NCI-H2171 treated with DMSO at 0.1 percent for 48 hours (cell line): ENCODE measurements at regions not wholly inside any gene's neighbourhood (a gene's known extent, or its start where the extent isn't known, plus 50 kb on each side); places are given as distances from the start of the nearest gene placed in this dataset.
"Not testable (repeated sequence)": the region's sequence is repeated elsewhere in the genome, so short reads cannot be mapped to it uniquely, and the experiment has no call there.

Source experiments
- DNase-seq: peaks from one replicate; lab custom pipeline; 2025; lab: John Stamatoyannopoulos, UW

DNA sequence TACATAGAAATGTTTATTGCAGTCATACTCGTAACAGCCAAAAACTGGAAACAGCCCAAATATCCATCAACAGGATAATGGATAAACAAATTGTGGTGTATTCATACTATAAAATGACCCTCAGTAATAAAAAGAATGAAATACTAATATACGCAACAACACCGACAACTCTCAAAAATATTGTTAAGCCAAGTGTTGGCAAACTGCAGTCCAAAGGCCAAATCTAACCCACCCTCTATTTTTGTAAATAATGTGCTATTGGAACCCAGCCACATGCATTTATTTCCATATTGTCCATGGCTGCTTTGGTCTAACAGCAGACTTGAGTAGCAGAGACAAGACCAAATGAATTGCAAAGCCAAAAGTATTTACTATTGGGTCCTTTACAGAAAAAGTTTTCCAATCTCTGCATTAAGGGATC, 151.0 kb downstream of the MREG start:
- no peak for DNase-seq

DNA sequence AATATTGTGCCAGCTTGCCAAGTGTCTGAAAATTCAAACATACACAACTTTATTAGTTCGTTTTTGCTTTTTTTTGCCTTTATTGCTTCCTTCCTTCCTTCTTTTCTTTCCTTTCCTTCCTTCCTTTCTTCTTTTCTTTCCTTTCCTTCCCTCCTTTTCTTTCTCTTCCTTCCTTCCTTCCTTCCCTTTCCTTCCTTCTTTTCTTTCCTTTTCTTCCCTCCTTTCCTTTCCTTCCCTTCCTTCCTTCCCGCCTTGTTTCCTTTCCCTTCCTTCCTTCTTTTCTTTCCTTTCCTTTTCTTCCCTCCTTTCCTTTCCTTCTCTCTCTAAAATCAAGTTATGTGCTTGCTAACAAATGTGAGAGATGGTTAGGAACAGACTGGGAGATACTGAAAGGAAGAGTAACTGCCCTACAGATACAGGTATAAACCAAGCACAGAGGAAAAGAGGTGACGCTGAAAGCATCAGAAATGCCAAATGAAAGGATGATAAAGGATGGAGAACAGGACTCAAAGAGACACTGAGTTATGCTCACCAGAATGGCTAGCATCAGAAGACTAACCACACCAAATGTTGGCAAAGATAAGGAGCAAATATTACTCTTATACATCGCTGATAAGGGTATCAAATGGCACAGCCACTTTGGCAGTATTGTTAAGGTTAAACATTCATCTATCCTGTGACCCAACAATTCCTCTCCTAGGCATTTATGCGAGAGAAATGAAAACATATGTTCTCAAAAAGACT, 151.6 kb downstream of the MREG start:
- no peak for DNase-seq

DNA sequence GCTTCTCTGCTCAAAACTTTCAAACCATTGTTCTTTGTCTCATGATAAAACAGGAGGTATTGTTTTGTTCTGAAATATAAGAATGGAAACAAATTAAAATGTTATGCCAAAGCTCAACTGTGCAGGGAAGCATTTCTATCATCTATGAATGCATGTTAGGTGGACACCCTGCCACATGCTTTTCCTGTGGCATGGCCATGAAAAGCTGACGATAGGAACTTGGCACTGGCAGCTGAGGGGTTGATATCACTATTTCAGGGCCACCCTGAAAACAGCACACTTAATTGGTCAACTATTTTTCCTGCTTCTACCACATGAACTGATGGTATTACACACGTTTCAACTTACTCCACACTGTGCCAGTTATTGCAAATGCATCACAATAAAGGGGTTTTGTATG, 157.3 kb downstream of the MREG start:
- DNase-seq = no peak

DNA sequence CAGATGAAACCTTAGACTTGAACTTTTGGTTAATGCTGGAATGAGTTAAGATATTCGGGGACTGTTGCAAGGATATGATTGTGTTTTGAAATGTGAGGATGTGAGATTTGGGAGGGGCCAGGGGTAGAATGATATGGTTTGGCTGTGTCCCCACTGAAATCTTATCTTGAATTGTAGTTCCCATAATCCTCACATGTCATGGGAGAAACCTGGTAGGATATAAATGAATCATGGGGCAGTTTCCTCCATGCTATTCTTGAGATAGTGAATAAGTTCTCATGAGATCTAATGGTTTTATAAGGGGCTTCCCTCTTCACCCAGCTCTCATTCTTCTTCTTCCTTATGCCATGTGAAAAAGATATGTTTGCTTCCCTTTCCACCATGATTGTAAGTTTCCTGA, 158.0 kb downstream of the MREG start:
- DNase-seq = not testable (repeated sequence)

DNA sequence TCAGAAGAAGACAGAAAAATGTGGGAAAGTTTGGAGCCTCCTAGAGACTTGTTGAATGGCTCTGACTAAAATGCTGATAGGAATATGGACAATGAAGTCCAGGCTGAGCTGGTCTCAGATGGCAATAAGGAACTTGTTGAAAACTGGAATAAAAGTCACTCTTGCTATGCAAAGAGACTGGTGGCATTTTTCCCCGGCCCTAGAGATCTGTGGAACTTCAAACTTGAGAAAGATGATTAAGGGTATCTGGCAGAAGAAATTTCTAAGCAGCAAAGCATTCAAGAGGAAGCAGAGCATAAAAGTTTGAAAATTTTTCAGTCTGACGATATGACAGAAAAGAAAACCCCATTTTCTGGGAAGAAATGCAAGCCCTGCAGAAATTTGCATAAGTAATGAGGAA, 159.3 kb downstream of the MREG start:
- no peak for DNase-seq

DNA sequence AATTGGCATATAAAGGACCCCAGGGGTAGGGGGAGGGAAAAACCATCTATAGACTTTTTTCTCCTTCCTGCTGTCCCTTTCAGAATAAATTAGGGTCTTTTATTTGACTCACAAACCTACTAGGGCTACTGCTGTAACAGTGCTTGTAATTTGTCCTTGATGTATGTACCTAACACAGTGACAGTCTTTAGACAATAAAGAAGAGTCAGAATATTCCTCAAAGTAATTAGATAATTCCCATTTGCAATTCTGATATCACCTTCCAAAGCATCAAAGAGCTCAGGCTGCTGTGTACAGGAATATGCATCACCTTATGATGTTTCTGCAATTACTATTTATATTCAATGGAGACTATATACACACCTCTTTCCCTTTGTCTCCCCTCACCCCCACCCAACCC, 161.7 kb downstream of the MREG start:
- DNase-seq = no peak

DNA sequence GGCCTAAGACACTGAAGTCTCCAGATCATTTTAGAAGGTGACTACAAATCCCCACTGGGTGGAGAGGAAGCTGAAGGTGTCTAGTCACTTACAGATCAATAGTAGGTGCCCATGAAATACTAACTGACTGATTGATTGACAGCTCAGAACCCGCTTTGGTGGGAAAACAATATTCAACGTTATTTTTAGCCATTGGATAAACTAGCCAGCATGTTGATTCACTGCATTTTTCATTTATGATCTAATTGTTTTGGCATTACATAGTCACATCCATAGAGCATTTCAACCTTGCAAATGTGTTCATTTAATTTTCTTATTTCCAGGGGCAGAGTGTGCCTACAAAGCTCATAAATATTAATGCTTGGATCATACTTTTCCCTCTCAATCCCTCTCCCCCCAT, 162.3 kb downstream of the MREG start:
- no peak for DNase-seq

DNA sequence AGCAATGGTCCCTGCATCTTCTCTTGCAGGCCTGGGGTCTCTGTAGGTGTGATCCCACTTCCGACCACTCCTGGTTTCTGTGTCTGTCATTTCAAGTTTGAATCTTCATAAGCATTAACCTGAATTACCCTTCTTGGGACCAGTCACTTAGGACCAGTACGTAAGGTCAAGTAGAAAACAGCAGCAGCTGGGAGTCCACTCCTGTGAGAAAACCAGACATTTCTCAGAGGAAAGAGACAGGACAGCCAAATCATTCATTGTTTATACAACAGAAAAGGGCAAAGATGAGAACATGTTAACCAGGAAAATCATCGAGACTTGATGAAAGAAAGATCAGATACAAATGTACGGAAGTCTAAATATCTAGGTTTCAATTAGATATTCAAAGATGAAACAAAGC, 163.0 kb downstream of the MREG start:
- no peak for DNase-seq

DNA sequence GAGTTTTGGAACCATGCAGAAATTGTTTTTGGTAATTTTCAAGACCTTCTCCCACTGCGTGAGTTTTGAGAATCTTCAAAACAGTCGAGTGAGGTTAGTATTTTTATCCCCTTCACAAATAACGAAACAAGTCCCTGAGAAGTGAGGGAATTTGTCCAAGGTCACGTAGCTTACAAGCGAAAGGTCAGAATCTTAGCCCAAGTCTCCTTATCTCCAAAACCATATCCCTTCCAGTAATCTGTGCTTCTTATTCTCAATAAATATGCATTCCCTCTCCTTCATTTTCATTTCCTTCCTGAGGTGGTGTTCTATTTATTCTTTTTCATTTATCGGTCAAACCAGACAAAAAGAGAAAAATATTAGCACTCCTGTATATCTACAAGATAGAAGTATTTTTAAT, 163.6 kb downstream of the MREG start:
- DNase-seq = no peak

DNA sequence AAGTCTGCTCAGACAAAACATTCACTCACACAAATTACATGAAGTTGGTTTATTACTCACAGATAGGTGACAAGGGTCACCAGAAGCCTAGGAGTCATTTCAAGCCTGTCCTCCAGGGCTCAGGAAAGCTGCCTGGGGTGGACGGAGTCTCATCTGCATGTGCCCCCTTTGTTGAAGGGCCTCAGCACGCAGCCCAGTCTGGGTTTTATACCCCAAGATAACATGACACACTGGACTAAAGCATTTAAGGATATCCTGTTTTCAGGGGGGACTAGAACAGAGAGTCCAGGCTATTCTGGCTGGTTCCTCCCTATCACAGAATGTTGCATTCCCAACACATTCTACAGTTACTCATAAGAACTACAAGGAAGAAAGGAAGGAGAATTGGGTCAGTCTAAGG, 164.7 kb downstream of the MREG start:
- no peak for DNase-seq

DNA sequence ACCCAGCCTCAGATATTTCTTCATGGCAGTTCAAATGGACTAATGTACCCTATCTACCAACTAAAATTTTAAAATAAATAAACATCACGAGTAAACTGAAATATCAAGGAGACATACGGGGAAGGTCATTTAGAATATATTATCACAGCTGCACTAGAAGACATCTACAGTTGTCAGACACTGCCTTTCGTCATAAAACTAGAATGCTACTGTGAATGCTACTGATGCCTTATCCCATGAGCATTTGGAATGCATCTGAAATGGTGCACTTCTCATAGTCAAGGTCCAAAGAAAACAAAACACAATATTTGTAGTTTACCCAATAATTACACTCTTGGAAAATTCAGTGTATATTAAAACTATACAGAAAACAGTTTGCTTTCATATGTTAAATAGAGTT, 165.2 kb downstream of the MREG start:
- DNase-seq = no peak

DNA sequence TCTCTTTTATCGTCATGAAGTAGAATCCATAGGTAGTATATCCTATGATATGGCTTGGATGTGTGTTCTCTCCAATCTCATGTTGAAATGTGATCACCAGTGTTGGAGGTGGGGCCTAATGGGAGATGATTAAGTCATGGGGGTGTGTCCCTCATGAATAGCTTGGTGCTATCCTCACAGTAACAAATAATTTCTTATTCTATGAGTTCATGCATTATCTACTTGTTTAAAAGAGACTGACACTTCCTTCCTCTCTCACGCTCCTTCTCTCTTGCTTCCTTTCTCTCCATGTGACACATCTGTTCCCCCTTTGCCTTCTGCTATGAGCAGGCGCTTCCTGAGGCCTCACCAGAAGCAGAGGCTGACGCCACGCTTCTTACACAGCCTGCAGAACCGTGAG, 165.6 kb downstream of the MREG start:
- no peak for DNase-seq

DNA sequence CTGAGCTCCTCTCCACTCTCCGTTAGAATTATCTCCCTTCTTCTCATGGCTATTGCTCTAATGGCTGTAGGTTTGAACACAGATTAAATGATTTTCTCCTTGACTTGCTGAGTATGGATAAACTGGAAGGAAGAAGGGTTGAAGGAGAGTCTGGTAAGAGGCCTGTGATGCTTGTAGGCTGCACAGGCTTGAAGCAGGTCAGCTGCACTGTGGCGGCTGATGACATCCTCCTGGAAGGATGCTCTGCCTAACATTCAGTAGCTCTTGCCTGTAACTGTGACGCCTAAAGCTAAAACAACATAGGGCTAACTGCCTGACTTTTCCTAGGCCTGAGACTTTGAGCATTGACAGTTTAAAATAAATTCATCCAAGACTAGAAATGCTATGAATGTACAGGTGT, 166.3 kb downstream of the MREG start:
- no peak for DNase-seq

DNA sequence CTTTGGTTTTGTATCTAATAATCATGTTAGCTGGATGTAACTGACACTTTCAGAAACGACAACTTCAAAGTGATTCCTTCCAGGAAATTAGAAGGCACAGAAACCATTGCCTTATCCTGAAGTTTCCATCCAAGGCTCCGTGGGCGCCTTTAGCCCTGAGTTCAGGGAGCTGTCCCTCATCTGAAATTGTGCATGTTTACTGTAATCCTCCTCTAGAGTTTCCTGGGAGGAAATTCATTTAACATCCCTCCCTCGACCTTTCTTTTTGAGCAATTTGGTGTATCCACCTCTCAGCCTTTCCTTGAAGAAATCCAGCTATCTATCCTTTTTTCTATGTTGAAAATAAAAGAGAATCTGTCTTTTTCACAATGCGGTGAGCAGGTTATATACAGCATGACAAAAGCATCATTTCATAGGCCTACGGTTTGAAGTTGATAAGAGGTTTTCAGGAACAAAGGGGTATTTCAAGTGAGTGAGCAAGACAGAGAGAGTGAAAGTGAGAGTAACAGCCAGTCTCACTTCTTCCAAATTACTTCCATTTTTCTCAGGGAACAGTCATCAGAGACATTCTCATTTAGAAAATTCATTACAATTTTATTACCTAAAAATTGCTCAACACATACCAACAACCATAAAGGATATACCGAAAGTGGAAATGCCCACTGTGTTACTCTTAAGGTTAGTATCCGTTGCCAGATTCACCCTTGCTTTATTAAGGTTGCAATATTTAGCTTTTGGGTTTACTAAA, 167.3 kb downstream of the MREG start:
- no peak for DNase-seq

DNA sequence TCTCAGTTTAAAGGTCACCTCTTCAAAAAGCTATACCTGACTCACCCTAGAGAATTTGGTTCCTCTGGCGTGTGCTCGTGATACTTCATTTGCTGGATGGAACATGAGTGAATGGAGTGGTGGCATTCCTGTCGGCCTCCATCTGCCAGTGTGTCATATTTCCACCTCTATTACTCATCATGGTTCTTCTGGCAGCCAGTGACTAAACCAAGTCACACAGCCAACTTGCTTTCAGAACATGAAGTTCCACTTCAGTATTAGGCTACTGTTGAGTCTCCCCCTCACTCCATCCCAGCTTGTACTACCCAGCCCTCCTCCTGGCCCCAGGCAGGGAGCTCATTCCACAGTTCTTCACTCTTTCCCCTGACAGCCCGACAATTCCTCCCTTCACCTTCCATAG, 169.8 kb downstream of the MREG start:
- DNase-seq = peak; percentile 66

DNA sequence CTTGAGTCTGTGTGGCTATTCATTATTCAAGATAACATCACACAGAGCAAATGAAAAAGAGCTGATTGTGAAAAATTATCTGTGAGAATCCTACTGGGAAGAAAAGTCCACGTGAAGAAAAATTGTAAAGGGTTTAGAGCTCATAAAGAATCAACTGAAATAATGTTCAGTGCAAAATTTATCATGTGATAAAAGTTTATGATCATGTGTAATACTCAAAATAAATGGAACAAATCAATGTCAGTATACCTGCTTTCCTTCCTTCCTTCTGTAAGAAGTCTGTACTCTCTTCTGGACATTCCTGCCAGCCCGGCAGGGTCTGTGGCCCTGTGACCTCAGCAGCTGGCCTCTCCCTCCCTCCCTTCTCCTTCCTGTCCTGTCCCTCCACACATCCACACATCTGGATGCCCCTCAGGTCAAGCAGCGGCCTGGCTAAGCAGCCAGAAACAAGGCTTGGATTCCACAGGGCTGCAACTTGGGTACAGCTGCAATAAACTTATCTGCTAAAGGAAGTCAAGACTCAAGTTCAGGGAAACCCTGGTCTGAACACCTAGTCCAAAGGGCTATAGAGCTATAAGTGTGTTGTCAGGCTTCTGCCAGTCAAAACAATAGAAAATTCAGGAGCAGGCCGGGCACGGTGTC, 172.1 kb downstream of the MREG start:
- DNase-seq = no peak

DNA sequence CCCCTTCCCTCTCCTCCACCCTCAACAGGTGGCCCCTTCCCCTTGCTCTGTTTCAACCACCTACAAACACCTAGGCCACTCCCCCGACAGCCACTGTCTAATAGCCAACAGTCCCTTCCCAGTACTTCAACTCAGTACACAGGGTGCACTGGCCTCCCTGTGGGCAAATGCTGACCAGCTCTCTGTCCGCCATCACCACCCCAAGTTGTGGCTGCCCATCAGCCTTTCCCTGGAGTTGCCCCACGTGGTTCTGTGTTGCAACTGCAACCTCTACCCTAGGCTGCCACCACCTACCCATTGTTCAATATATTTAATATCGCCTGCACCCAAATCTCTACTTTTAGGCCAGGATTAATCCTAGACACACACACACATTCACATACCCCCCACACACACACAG, 173.5 kb downstream of the MREG start:
- no peak for DNase-seq

DNA sequence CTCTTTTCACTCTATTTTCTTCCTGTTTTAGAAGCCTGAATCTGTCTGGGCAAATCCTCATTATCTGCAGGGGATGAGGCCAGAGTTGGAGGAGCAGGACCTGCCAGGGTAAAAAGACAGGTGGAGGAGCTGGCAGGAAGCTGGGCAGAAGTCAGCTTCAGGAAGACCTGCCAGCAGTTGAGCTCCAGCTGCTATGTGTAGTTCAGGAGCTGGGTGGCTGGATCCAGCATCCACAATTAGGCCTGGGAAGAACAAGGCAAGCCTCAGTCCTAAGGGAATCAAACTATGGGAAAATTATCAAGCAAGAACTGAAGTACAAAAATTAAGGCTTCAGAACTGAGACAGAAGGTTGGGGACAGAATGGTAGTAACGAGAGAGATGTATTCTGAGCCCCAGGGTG, 174.0 kb downstream of the MREG start:
- no peak for DNase-seq

DNA sequence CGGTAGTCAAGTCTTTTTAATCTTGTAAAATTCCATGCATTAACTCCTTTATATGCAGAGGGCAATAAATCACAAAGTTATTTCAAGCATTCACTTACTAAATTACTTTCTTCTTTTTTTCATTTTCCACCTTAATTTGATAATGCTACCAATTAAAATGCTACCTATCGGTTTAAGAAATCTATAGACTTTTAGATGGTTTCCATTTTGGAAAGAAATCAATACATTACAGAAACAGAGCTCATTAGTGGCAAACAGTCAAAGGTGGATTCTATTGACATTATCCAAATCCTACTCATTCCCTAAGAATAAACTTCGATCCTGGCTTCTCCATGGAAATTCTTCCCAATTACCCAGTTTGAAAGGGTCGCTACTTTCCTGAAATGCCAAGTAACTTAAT, 176.5 kb downstream of the MREG start:
- DNase-seq = no peak

DNA sequence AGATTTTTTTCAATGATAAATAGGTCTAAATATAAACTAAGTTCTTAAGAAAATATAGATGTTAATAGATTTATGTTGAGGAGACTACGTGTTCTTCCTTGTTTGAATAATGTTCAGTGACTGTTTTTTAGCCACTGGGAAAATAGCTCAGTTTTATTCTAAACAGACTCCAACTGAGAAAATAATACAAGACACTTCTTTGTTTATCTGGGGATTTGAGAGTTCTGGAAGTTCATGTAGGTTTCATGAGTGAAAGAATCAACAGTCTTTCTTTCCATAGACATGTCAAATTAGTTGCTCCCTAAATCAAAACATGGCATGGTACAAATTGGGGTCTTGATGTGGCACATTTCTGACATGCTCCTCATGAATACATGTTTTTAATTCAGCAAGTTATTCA, 177.7 kb downstream of the MREG start:
- no peak for DNase-seq

DNA sequence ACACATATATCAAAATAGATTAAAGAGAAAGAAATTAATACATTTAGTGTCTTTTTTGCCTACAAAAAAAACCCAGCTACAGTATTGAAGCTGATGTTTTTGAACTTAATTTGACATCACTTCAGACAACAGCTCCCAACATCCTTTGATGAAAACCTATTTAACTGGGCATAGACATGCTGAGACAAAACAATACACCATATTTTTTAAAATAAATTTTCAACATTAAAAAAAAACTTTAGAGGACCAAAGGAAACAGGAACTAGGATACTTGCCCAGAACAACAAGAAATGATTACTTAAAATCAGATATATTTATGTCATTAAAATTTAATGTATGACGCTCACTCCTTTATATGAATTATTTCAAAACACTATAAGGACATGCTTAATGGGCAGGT, 178.1 kb downstream of the MREG start:
- no peak for DNase-seq

DNA sequence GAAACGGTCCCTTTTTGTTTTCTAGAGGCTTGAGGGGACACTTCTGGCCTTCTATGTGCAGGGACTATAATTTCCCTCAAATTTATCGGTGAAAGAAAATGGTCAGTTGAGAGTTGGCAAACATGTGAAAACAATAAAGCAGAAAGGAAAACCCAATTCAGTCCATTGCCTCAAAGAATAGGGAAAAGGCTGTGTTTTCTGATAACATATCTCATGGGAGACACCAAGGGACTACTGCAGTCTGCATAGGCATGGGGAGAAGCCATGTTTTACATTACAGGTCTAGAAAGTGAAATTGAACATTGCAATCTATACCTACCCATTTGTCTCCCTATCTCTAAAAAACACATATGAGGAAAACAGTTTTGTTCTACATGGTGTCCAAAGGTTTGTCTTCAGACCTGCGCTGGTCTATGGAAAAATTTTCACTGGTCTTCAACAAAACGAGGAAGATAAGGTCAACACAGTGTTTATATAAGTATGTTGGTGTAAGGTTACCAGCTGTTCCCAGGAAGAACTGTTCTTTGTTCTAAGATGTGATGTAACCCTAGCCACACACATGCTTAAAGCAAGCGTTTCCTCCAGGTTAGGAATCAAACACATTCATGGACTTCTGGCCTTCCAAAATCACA, 179.7 kb downstream of the MREG start:
- DNase-seq = peak; percentile 56

DNA sequence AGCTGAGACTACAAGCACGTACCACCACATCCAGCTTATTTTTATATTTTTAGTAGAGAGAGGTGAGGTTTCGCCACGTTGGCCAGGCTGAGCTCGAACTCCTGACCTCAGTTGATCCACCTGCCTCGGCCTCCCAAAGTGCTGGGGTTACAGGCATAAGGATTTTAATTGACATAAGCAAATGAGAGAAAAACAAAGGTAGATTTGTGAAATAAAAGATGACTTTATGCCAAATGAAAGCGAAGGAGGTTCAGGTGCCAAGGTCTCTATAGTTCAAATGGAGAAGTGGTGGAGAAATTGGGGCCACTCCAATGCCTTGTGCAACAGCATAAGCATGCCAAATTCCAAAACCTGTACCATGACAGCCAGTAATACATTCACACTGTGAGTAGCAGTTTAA, 180.6 kb downstream of the MREG start:
- DNase-seq = no peak
